Muscle layer of colon (tissue), 2 donors: ENCODE measurements at regions not wholly inside any gene's neighbourhood (a gene's known extent, or its start where the extent isn't known, plus 50 kb on each side); places are given as distances from the start of the nearest gene placed in this dataset.

Experiments used
- H3K27ac ChIP-seq: one replicate; pipeline ENCODE4 v1.7.0; 2013; ENCODE audit warnings: low read depth, mild to moderate bottlenecking, low read length, moderate library complexity
- H3K27me3 ChIP-seq, 2 donors: one replicate each; pipeline ENCODE4 v1.7.0; 2013; ENCODE audit warnings: low read length in 2 of 2, mild to moderate bottlenecking in 2 of 2; ENCODE audit not compliant: insufficient read depth in 2 of 2, control insufficient read depth in 1 of 2
- H3K36me3 ChIP-seq: one replicate; pipeline ENCODE4 v1.7.0; 2013; ENCODE audit warnings: mild to moderate bottlenecking, low read length; ENCODE audit not compliant: insufficient read depth
- H3K4me1 ChIP-seq: one replicate; pipeline ENCODE4 v1.7.0; 2013; ENCODE audit warnings: mild to moderate bottlenecking, low read length; ENCODE audit not compliant: insufficient read depth
- H3K4me3 ChIP-seq, 2 donors: one replicate each; pipeline ENCODE4 v1.7.0; 2013; ENCODE audit warnings: low read length in 2 of 2, low read depth in 1 of 2, mild to moderate bottlenecking in 1 of 2, moderate library complexity in 1 of 2
- H3K9ac ChIP-seq: one replicate; pipeline ENCODE4 v1.7.0; 2013; ENCODE audit warnings: low read length
- H3K9me3 ChIP-seq: one replicate; pipeline ENCODE4 v1.7.0; 2013; ENCODE audit warnings: mild to moderate bottlenecking, low read length
- donor health status: abdominal sarcoma.
- donor health status: Adenocarcinoma of cecum.

- Histone ChIP-seq H3K9me3 (no peaks in the 10 kb centered on the region), H3K27ac (no peak overlapping the region), H3K4me3 (no peak overlapping the region), H3K27me3 (no peaks in the 10 kb centered on the region), H3K36me3 (no peaks in the 10 kb centered on the region), H3K9ac (no peak overlapping the region), H3K4me1 (no peaks in the 10 kb centered on the region)
Observed at GRCh38 chr2:226330206-226330605, 469.4 kb downstream of the IRS1 start.

DNA sequence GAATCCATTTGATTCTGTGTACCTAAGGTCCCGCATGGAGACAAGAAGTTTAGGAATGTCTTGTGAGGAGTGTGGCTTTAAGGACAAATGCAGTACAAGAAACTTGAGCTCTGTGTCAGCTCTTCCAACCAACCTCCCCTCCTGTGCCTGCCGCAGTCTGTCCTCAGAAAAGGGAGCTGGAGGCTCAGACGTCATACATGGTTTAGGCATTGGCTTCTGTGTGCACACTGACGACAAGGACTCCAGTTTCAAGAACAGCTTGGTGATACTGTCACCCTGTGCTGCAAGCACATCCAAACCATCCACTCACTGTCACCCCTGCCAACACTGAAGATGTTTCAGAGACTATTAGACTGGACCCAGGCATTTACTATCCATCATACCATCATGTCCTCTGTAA is 470.4 kb downstream of the IRS1 start:
- Histone ChIP-seq H3K9ac (no peak overlapping the region), H3K9me3 (no peaks in the 10 kb centered on the region), H3K27me3 (no peaks in the 10 kb centered on the region), H3K4me3 (no peak overlapping the region), H3K4me1 (no peaks in the 10 kb centered on the region), H3K27ac (no peak overlapping the region), H3K36me3 (no peaks in the 10 kb centered on the region)

DNA sequence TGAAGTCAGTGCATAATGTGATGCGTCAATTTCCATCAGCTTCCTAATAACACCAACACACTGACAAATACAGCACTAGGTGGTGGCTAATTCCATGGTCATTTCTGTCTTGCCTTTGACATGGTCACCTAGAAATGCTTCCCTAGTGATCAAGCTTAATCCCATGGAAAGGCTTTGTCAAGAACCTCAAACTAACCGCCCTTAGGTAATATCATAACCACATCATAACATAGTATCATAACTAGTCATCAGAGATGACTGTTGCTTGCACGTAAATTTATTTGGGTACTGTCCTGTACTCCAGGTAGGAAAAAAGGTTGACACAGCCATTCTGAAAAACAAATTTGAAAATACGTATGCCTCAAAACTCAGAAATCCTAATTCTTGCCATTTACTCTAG is 471.8 kb downstream of the IRS1 start:
- H3K4me1 ChIP-seq: no peaks in the 10 kb centered on the region
- no peaks in the 10 kb centered on the region for H3K36me3 ChIP-seq
- no peaks in the 10 kb centered on the region for H3K27me3 ChIP-seq
- no peak overlapping the region for H3K4me3 ChIP-seq
- no peaks in the 10 kb centered on the region for H3K9me3 ChIP-seq
- no peak overlapping the region for H3K27ac ChIP-seq
- no peak overlapping the region for H3K9ac ChIP-seq

- no peak overlapping the region for H3K4me3 ChIP-seq
- no peak overlapping the region for H3K27ac ChIP-seq
- no peaks in the 10 kb centered on the region for H3K27me3 ChIP-seq
- no peak overlapping the region for H3K9ac ChIP-seq
- H3K9me3 ChIP-seq: no peaks in the 10 kb centered on the region
- no peaks in the 10 kb centered on the region for H3K4me1 ChIP-seq
- no peaks in the 10 kb centered on the region for H3K36me3 ChIP-seq
Observed at GRCh38 chr2:226325526-226325925, 474.1 kb downstream of the IRS1 start.

- Histone ChIP-seq H3K9me3 (no peaks in the 10 kb centered on the region), H3K9ac (no peak overlapping the region), H3K4me1 (no peaks in the 10 kb centered on the region), H3K4me3 (no peak overlapping the region), H3K27me3 (no peaks in the 10 kb centered on the region), H3K27ac (no peak overlapping the region), H3K36me3 (no peaks in the 10 kb centered on the region)
Observed at GRCh38 chr2:226320076-226320948, 479.3 kb downstream of the IRS1 start.

DNA sequence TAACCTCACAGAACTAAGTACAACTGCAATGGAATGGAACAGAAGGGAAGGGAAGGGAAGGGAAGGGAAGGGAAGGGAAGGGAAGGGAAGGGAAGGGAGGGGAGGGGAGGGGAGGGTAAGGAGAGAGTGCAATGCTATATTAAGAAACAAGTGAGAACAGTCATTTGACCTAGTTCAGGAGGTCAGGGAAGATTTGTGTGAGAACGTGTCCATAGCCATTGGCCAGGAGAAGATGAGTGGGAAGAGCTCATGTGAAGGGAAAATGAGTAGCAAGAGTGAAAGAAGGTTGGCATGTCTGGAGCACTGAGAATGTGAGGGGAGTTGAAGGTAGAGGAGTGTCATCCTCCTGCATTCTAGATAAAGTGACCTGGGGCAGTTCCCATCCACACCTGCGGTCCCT is 481.6 kb downstream of the IRS1 start:
- Histone ChIP-seq H3K4me1 (no peaks in the 10 kb centered on the region), H3K36me3 (no peaks in the 10 kb centered on the region), H3K9me3 (no peaks in the 10 kb centered on the region), H3K9ac (no peak overlapping the region), H3K4me3 (no peak overlapping the region), H3K27ac (no peak overlapping the region), H3K27me3 (no peaks in the 10 kb centered on the region)

- Histone ChIP-seq H3K27ac (no peak overlapping the region), H3K4me3 (no peak overlapping the region), H3K27me3 (no peaks in the 10 kb centered on the region)
Observed at GRCh38 chr2:226313060-226313459, 486.6 kb downstream of the IRS1 start.

GRCh38 chr2:226312155-226312554 is 487.5 kb downstream of the IRS1 start:
- Histone ChIP-seq H3K4me1 (peaks cover 25% of the 10 kb centered on the region), H3K9me3 (no peaks in the 10 kb centered on the region), H3K9ac (no peak overlapping the region), H3K36me3 (no peaks in the 10 kb centered on the region), H3K4me3 (no peak overlapping the region), H3K27ac (no peak overlapping the region), H3K27me3 (no peaks in the 10 kb centered on the region)

More at GRCh38 chr2:226313060-226313459, 486.6 kb downstream of the IRS1 start:
- peaks cover 25% of the 10 kb centered on the region for H3K4me1 ChIP-seq
- H3K9ac ChIP-seq: no peak overlapping the region
- no peaks in the 10 kb centered on the region for H3K9me3 ChIP-seq
- no peaks in the 10 kb centered on the region for H3K36me3 ChIP-seq

DNA sequence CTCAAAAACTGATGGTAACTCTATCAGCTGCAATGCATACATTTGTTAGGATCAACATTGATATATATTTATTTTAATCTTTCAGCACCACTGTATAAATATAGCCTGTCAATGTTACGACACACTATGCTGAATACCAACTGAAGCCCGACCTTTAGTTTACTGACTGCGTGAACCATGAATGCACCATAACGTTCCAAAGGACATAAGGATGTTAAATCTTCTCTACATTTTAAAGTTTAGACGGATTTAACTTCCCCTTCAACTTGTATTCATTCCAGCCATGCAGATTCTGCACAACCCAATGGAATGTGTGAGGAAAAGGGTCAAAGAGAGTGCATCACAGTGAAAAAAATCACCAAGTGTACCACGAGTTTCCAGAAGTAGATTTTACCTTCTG is 489.5 kb downstream of the IRS1 start:
- no peak overlapping the region for H3K4me3 ChIP-seq
- no peaks in the 10 kb centered on the region for H3K9me3 ChIP-seq
- no peak overlapping the region for H3K9ac ChIP-seq
- no peaks in the 10 kb centered on the region for H3K27me3 ChIP-seq
- no peaks in the 10 kb centered on the region for H3K36me3 ChIP-seq
- H3K27ac ChIP-seq: no peak overlapping the region
- peaks cover 25% of the 10 kb centered on the region for H3K4me1 ChIP-seq

- no peak overlapping the region for H3K27ac ChIP-seq
- no peaks in the 10 kb centered on the region for H3K27me3 ChIP-seq
- peaks cover 25% of the 10 kb centered on the region for H3K4me1 ChIP-seq
- H3K36me3 ChIP-seq: no peaks in the 10 kb centered on the region
- H3K4me3 ChIP-seq: no peak overlapping the region
- H3K9me3 ChIP-seq: no peaks in the 10 kb centered on the region
- H3K9ac ChIP-seq: no peak overlapping the region
Observed at GRCh38 chr2:226308986-226309385, 490.6 kb downstream of the IRS1 start.

DNA sequence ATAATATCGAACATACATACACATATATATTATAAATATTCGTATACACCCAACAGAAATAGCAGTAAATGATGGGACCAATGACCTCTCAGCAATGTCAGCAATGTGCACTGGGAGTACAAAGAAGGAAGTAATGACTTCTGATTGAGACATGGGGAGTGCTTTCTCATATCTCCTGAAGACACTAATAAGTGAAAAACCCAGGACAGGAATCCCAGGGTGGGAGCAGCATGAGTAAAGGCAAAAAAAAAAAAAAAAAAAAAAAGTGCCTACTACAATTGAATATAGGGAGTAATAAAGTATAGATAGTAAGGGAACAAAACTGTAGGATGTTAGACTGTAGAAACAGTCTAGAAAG is 491.3 kb downstream of the IRS1 start:
- peaks cover 25% of the 10 kb centered on the region for H3K4me1 ChIP-seq
- no peak overlapping the region for H3K4me3 ChIP-seq
- H3K36me3 ChIP-seq: no peaks in the 10 kb centered on the region
- H3K27me3 ChIP-seq: no peaks in the 10 kb centered on the region
- no peaks in the 10 kb centered on the region for H3K9me3 ChIP-seq
- H3K27ac ChIP-seq: no peak overlapping the region
- no peak overlapping the region for H3K9ac ChIP-seq
